Aorta (tissue), 5 donors: ENCODE measurements at regions not wholly inside any gene's neighbourhood (a gene's known extent, or its start where the extent isn't known, plus 50 kb on each side); places are given as distances from the start of the nearest gene placed in this dataset.

ENCODE experiments used
- ATAC-seq: fragments of 200-7000 bp; cut with Tn5 transposase; one replicate; pipeline ENCODE4 v1.9.1; 2022; ENCODE audit warnings: moderate library complexity; ENCODE audit not compliant: low FRiP score
- DNase-seq, 2 donors: peaks; one replicate each; pipeline ENCODE4 v3.0.0-alpha.2; 2020
- H3K27ac ChIP-seq, 2 donors: one replicate each; pipeline ENCODE4 v1.5.1; 2013; ENCODE audit warnings: low read length in 2 of 2, mild to moderate bottlenecking in 2 of 2, moderate library complexity in 2 of 2, control low read depth in 1 of 2, inconsistent platforms in 1 of 2, low read depth in 1 of 2
- H3K27me3 ChIP-seq, 2 donors: one replicate each; pipeline ENCODE4 v1.6.1; 2013; ENCODE audit warnings: control low read depth in 1 of 2, low read length in 1 of 2, mild to moderate bottlenecking in 1 of 2, moderate library complexity in 1 of 2; ENCODE audit not compliant: insufficient read depth in 2 of 2, control insufficient read depth in 1 of 2
- H3K36me3 ChIP-seq, 2 donors: one replicate each; pipeline ENCODE4 v1.6.1; 2013; ENCODE audit warnings: control low read depth in 1 of 2, low read length in 1 of 2, mild to moderate bottlenecking in 1 of 2; ENCODE audit not compliant: insufficient read depth in 2 of 2, control insufficient read depth in 1 of 2
- H3K4me1 ChIP-seq, 2 donors: one replicate each; pipeline ENCODE4 v1.6.1; 2013; ENCODE audit warnings: low read length in 2 of 2, control low read depth in 1 of 2, mild to moderate bottlenecking in 1 of 2, moderate library complexity in 1 of 2; ENCODE audit not compliant: insufficient read depth in 2 of 2, control insufficient read depth in 1 of 2
- H3K4me3 ChIP-seq, 2 donors: one replicate each; pipeline ENCODE4 v1.5.1; 2013; ENCODE audit warnings: low read length in 2 of 2, control low read depth in 1 of 2, mild to moderate bottlenecking in 1 of 2
- H3K9me3 ChIP-seq: one replicate; pipeline ENCODE4 v1.6.1; 2013; ENCODE audit warnings: mild to moderate bottlenecking, low read length; ENCODE audit not compliant: control insufficient read depth
- WGBS, 2 donors: extraction: QIAGEN DNeasy Blood & Tissue Kit; methylation state at CpG; one replicate each; pipeline ENCODE4 v1.1.7; 2013; 5-methylcytosine and 5-hydroxymethylcytosine counted together
- intact Hi-C, 2 donors: fragments of 100-400 bp; cut with DNase I; formaldehyde crosslinking; loops; one replicate each; pipeline versions ENCODE4 v1.14.2 to v1.15.0; 2022
- donor health status: healthy with polysubstance abuse.
- donor health status: Bipolar disorder and iron deficiency.
- donor health status: DM: no; HTN: no; CAD: no.
- donor health status: DM: no; HTN: no; CAD: no.
- donor health status: DM: yes; HTN: yes; CAD: no.

- Histone ChIP-seq H3K36me3 (no peaks in the 10 kb centered on the region), H3K27me3 (no peaks in the 10 kb centered on the region), H3K4me1 (peaks cover 3 to 8% of the 10 kb centered on the region in 2 donors), H3K27ac (no peak overlapping the region), H3K9me3 (no peaks in the 10 kb centered on the region), H3K4me3 (no peak overlapping the region)
- DNase-seq (no peak), ATAC-seq (no peak)
- 96 to 97% methylated on average over 7 of the region's 7 CpGs for WGBS, 2 donors
- intact Hi-C loops: no loop called here
Measured at GRCh38 chr4:31124008-31124585, 403.9 kb downstream of the PCDH7 start.

GRCh38 chr4:31125061-31125460, 404.9 kb downstream of the PCDH7 start:
- Histone ChIP-seq H3K4me1 (peaks cover 3 to 8% of the 10 kb centered on the region in 2 donors), H3K27me3 (no peaks in the 10 kb centered on the region), H3K9me3 (no peaks in the 10 kb centered on the region), H3K36me3 (no peaks in the 10 kb centered on the region), H3K27ac (no peak overlapping the region), H3K4me3 (no peak overlapping the region)
- ATAC-seq (no peak), DNase-seq (no peak)
- intact Hi-C loops: no loop called here
- WGBS, 2 donors: 21 to 29% methylated on average over 1 of the region's 1 CpG

GRCh38 chr4:31125496-31125895, 405.3 kb downstream of the PCDH7 start:
- 79 to 90% methylated on average over 2 of the region's 2 CpGs for WGBS, 2 donors
- H3K4me1 ChIP-seq: peaks cover 3 to 8% of the 10 kb centered on the region in 2 donors
- no peak for DNase-seq
- no peaks in the 10 kb centered on the region for H3K27me3 ChIP-seq
- intact Hi-C loops: no loop called here
- H3K9me3 ChIP-seq: no peaks in the 10 kb centered on the region
- no peak overlapping the region for H3K27ac ChIP-seq
- no peak for ATAC-seq
- no peak overlapping the region for H3K4me3 ChIP-seq
- no peaks in the 10 kb centered on the region for H3K36me3 ChIP-seq

GRCh38 chr4:31126881-31127398, 406.8 kb downstream of the PCDH7 start:
- Histone ChIP-seq H3K9me3 (no peaks in the 10 kb centered on the region), H3K4me1 (peaks cover 3 to 8% of the 10 kb centered on the region in 2 donors), H3K36me3 (no peaks in the 10 kb centered on the region), H3K27ac (no peak overlapping the region), H3K27me3 (no peaks in the 10 kb centered on the region), H3K4me3 (no peak overlapping the region)
- ATAC-seq: no peak
- DNase-seq: no peak
- intact Hi-C loops: no loop called here
- WGBS, 2 donors: 88 to 92% methylated on average over 5 of the region's 5 CpGs

GRCh38 chr4:31130930-31131329, 410.8 kb downstream of the PCDH7 start:
- intact Hi-C loops: no loop called here
- H3K36me3 ChIP-seq: no peaks in the 10 kb centered on the region
- ATAC-seq: no peak
- no peaks in the 10 kb centered on the region for H3K9me3 ChIP-seq
- no peak for DNase-seq
- no peaks in the 10 kb centered on the region for H3K27me3 ChIP-seq
- H3K4me3 ChIP-seq: no peak overlapping the region
- H3K27ac ChIP-seq: no peak overlapping the region
- peaks cover 0 to 5% of the 10 kb centered on the region in 2 donors for H3K4me1 ChIP-seq
- 87 to 89% methylated on average over 3 of the region's 3 CpGs for WGBS, 2 donors

GRCh38 chr4:31134720-31135119, 414.6 kb downstream of the PCDH7 start:
- Histone ChIP-seq H3K27ac (no peak overlapping the region), H3K36me3 (no peaks in the 10 kb centered on the region), H3K4me1 (peaks cover 0 to 1% of the 10 kb centered on the region in 2 donors), H3K27me3 (no peaks in the 10 kb centered on the region), H3K4me3 (no peak overlapping the region), H3K9me3 (no peaks in the 10 kb centered on the region)
- WGBS, 2 donors: 27 to 45% methylated on average over 1 of the region's 1 CpG
- ATAC-seq (no peak), DNase-seq (no peak)
- intact Hi-C loops: loop anchor here in 1 of 2 donors (5.0 kb wide), 1 partner anchor 417 kb away; no protein-coding TSS in a partner anchor

- H3K27me3 ChIP-seq: no peaks in the 10 kb centered on the region
- ATAC-seq (no peak), DNase-seq (no peak)
- H3K4me3 ChIP-seq: no peak overlapping the region
- 73 to 75% methylated on average over 1 of the region's 1 CpG for WGBS, 2 donors
- intact Hi-C loops: loop anchor here in 1 of 2 donors (5.0 kb wide), 1 partner anchor 422 kb away; no protein-coding TSS in a partner anchor
- H3K9me3 ChIP-seq: no peaks in the 10 kb centered on the region
- peaks cover 0 to 1% of the 10 kb centered on the region in 2 donors for H3K4me1 ChIP-seq
- H3K27ac ChIP-seq: no peak overlapping the region
- H3K36me3 ChIP-seq: peaks cover 0 to 9% of the 10 kb centered on the region in 2 donors
Measured at GRCh38 chr4:31139767-31140166, 419.6 kb downstream of the PCDH7 start.

- no peaks in the 10 kb centered on the region for H3K9me3 ChIP-seq
- DNase-seq (no peak), ATAC-seq (no peak)
- no peak overlapping the region for H3K4me3 ChIP-seq
- peaks cover 0 to 1% of the 10 kb centered on the region in 2 donors for H3K4me1 ChIP-seq
- H3K36me3 ChIP-seq: peaks cover 0 to 9% of the 10 kb centered on the region in 2 donors
- H3K27me3 ChIP-seq: no peaks in the 10 kb centered on the region
- intact Hi-C loops: no loop called here
- WGBS, 2 donors: 64 to 70% methylated on average over 4 of the region's 4 CpGs
- no peak overlapping the region for H3K27ac ChIP-seq
Measured at GRCh38 chr4:31141095-31141831, 421.1 kb downstream of the PCDH7 start.

- intact Hi-C loops: no loop called here
- no peak for ATAC-seq
- WGBS, 2 donors: 95 to 100% methylated on average over 1 of the region's 1 CpG
Measured at GRCh38 chr4:31141832-31142142, 421.6 kb downstream of the PCDH7 start.

More at GRCh38 chr4:31141832-31142142, 421.6 kb downstream of the PCDH7 start:
- Histone ChIP-seq H3K9me3 (no peaks in the 10 kb centered on the region), H3K27me3 (no peaks in the 10 kb centered on the region), H3K4me3 (no peak overlapping the region), H3K4me1 (peaks cover 0 to 1% of the 10 kb centered on the region in 2 donors), H3K36me3 (peaks cover 0 to 9% of the 10 kb centered on the region in 2 donors), H3K27ac (no peak overlapping the region)
- DNase-seq: no peak
